K562 (cell line): ENCODE measurements at regions not wholly inside any gene's neighbourhood (a gene's known extent, or its start where the extent isn't known, plus 50 kb on each side); places are given as distances from the start of the nearest gene placed in this dataset.
A peak's percentile ranks its signal among the peaks of the same experiment; 100 is the strongest.

ENCODE experiments used
- BRF1 ChIP-seq: IDR thresholded peaks from 3 replicates; pipeline ENCODE4 v1.6.1; 2011; ENCODE audit warnings: borderline replicate concordance, mild to moderate bottlenecking; ENCODE audit not compliant: insufficient read length; ENCODE audit errors: extremely low read depth
- CEBPG ChIP-seq, 3 experiments: fragments of 200-800 bp in 1 of 3; sonication (Bioruptor generic) in 1 of 3; sonication (generic) in 1 of 3; formaldehyde crosslinking in 1 of 3; IDR thresholded peaks in 2 of 3; conservative IDR thresholded peaks in 1 of 3; 2 replicates each; pipeline versions ENCODE4 v1.6.1 to v1.8.0; 2016 to 2022; ENCODE audit warnings: missing compliant biosample characterization in 2 of 3, missing genetic modification characterization in 2 of 3, mild to moderate bottlenecking in 1 of 3, missing genetic modification reagents in 1 of 3
- CLOCK ChIP-seq: fragments of 250-450 bp; sonication (Bioruptor Pico); IDR thresholded peaks from 2 replicates; pipeline ENCODE4 v1.4.0; 2020; ENCODE audit warnings: mild to moderate bottlenecking, moderate library complexity, borderline replicate concordance
- DEAF1 ChIP-seq: fragments of 450-650 bp; formaldehyde crosslinking; IDR thresholded peaks from 2 replicates; pipeline ENCODE4 v1.4.0; 2020; ENCODE audit warnings: mild to moderate bottlenecking, moderate library complexity
- E2F5 ChIP-seq: sonication (generic); formaldehyde crosslinking; IDR thresholded peaks from 2 replicates; pipeline ENCODE4 v1.8.0; 2022; ENCODE audit warnings: mild to moderate bottlenecking, missing genetic modification reagents
- ELF1 ChIP-seq: fragments of 200-800 bp; sonication (Bioruptor generic); IDR thresholded peaks from 2 replicates; pipeline ENCODE4 v1.6.1; 2016; ENCODE audit warnings: missing genetic modification characterization, missing compliant biosample characterization
- FIP1L1 ChIP-seq: fragments of 200-400 bp; formaldehyde crosslinking; IDR thresholded peaks from 2 replicates; pipeline ENCODE4 v1.6.1; 2018; ENCODE audit warnings: mild to moderate bottlenecking, low read depth, low read length; ENCODE audit not compliant: poor library complexity, severe bottlenecking
- FOS ChIP-seq: IDR thresholded peaks from 3 replicates; pipeline ENCODE4 v1.6.1; 2011; ENCODE audit not compliant: insufficient read length; ENCODE audit errors: extremely low read depth
- GABPB1 ChIP-seq: sonication (generic); formaldehyde crosslinking; IDR thresholded peaks from 2 replicates; pipeline ENCODE4 v1.8.0; 2022; ENCODE audit warnings: mild to moderate bottlenecking, missing genetic modification reagents
- HCFC1 ChIP-seq: IDR thresholded peaks from 2 replicates; pipeline ENCODE4 v1.6.1; 2012; ENCODE audit warnings: low read depth, low read length, improper control_type of control experiment
- HDAC8 ChIP-seq: fragments of 450-650 bp; IDR thresholded peaks from 2 replicates; pipeline ENCODE4 v1.6.1; 2016; ENCODE audit warnings: mild to moderate bottlenecking, missing genetic modification characterization, moderate library complexity, missing compliant biosample characterization
- JUN ChIP-seq, 2 experiments: sonication (generic) in 1 of 2; formaldehyde crosslinking in 1 of 2; IDR thresholded peaks; 2 replicates each; pipeline versions ENCODE4 v1.6.1 to v1.8.0; 2012 to 2022; ENCODE audit warnings: borderline replicate concordance in 2 of 2, mild to moderate bottlenecking in 2 of 2, improper control_type of control experiment in 1 of 2, low read depth in 1 of 2, low read length in 1 of 2, missing genetic modification reagents in 1 of 2
- L3MBTL2 ChIP-seq: fragments of 450-650 bp; IDR thresholded peaks from 2 replicates; pipeline ENCODE4 v1.6.1; 2016; ENCODE audit warnings: mild to moderate bottlenecking, moderate library complexity
- MEF2A ChIP-seq: IDR thresholded peaks from 2 replicates; pipeline ENCODE4 v1.6.1; 2011; ENCODE audit warnings: low read depth, mild to moderate bottlenecking, low read length, moderate library complexity; ENCODE audit not compliant: control insufficient read depth
- NCOR1 ChIP-seq: fragments of 450-650 bp; IDR thresholded peaks from 2 replicates; pipeline ENCODE4 v1.6.1; 2016; ENCODE audit warnings: mild to moderate bottlenecking, moderate library complexity
- NFIX ChIP-seq: fragments of 250-450 bp; sonication (Bioruptor Pico); IDR thresholded peaks from 2 replicates; pipeline ENCODE4 v1.4.0; 2020; ENCODE audit warnings: low read depth, mild to moderate bottlenecking, moderate library complexity
- POLR3A ChIP-seq: IDR thresholded peaks from 2 replicates; pipeline ENCODE4 v1.6.1; 2011; ENCODE audit warnings: borderline replicate concordance, mild to moderate bottlenecking, moderate library complexity; ENCODE audit not compliant: insufficient read length, insufficient read depth; ENCODE audit errors: extremely low read depth
- SNAPC5 ChIP-seq: fragments of 250-450 bp; sonication (Bioruptor Pico); IDR thresholded peaks from 2 replicates; pipeline ENCODE4 v1.8.0; 2021; ENCODE audit warnings: moderate library complexity, mild to moderate bottlenecking, inconsistent platforms
- SRSF9 ChIP-seq: fragments of 200-400 bp; formaldehyde crosslinking; IDR thresholded peaks from 2 replicates; pipeline ENCODE4 v1.6.1; 2017; ENCODE audit warnings: low read depth, low read length, borderline replicate concordance
- XRCC3 ChIP-seq: fragments of 450-650 bp; IDR thresholded peaks from 2 replicates; pipeline ENCODE4 v1.6.1; 2017; ENCODE audit warnings: mild to moderate bottlenecking, moderate library complexity
- ZKSCAN1 ChIP-seq: fragments of 150-350 bp; IDR thresholded peaks from 2 replicates; pipeline ENCODE4 v1.6.1; 2016; ENCODE audit warnings: low read depth, low read length
- ZNF668 ChIP-seq: fragments of 250-450 bp; sonication (Bioruptor Pico); IDR thresholded peaks from 2 replicates; pipeline ENCODE4 v1.8.0; 2022; ENCODE audit warnings: mild to moderate bottlenecking, inconsistent platforms

- no peak for TF ChIP-seq CLOCK (CRISPR knock-in tag)
- no peak for TF ChIP-seq E2F5
- no peak for TF ChIP-seq HDAC8 (tag)
- TF ChIP-seq SNAPC5: no peak
- TF ChIP-seq NFIX (CRISPR knock-in tag): no peak
- no peak for TF ChIP-seq HCFC1
- no peak for TF ChIP-seq XRCC3
- peak; percentile 32; the same call in 1 of the 2 replicates for TF ChIP-seq GABPB1 (CRISPR knock-in tag)
- TF ChIP-seq NCOR1: no peak
- no peak; the same call in 1 of the 2 replicates for TF ChIP-seq ELF1 (tag)
- TF ChIP-seq DEAF1: no peak
- TF ChIP-seq FOS: no peak
- TF ChIP-seq JUN (IDR thresholded peaks at IDR 0.05; ENCODE audit: borderline replicate concordance, low read depth, low read length): no peak
- TF ChIP-seq JUN (CRISPR knock-in tag; IDR thresholded peaks at IDR 0.05; ENCODE audit: borderline replicate concordance): no peak
- TF ChIP-seq FIP1L1: no peak
- no peak for TF ChIP-seq MEF2A
- no peak for TF ChIP-seq BRF1
- TF ChIP-seq ZNF668 (CRISPR knock-in tag): no peak
- TF ChIP-seq SRSF9: no peak
- no peak for TF ChIP-seq CEBPG (CRISPR knock-in tag; IDR thresholded peaks at IDR 0.05)
- TF ChIP-seq CEBPG (tag; conservative IDR thresholded peaks at IDR 0.05 in 1 of 2, IDR thresholded peaks at IDR 0.05 in 1 of 2): no peak
- TF ChIP-seq ZKSCAN1: no peak
- TF ChIP-seq POLR3A: no peak
- TF ChIP-seq L3MBTL2: no peak; the same call in 1 of the 2 replicates
Observed at GRCh38 chr6:27177485-27178406, 69.8 kb upstream of the PRSS16 start (continued).
